Breast epithelium (tissue), 3 donors: ENCODE measurements at regions not wholly inside any gene's neighbourhood (a gene's known extent, or its start where the extent isn't known, plus 50 kb on each side); places are given as distances from the start of the nearest gene placed in this dataset.

Experiments
- CTCF ChIP-seq, 3 donors: fragments of 450-650 bp; IDR thresholded peaks; one replicate each; pipeline ENCODE4 v1.5.1; 2016 to 2017; ENCODE audit warnings: antibody characterized with exemption in 3 of 3, mild to moderate bottlenecking in 3 of 3, moderate library complexity in 3 of 3
- POLR2A ChIP-seq: fragments of 450-650 bp; IDR thresholded peaks from one replicate; pipeline ENCODE4 v1.6.1; 2016; ENCODE audit warnings: antibody characterized with exemption, mild to moderate bottlenecking, moderate library complexity
- POLR2AphosphoS5 ChIP-seq, 3 donors: sonication (generic); formaldehyde crosslinking; IDR thresholded peaks; one replicate each; pipeline ENCODE4 v1.6.1; 2017; ENCODE audit warnings: antibody characterized with exemption in 3 of 3

GRCh38 chr2:111667001-111667400 is 217.0 kb downstream of the ANAPC1 start:
- TF ChIP-seq POLR2AphosphoS5 (IDR thresholded peaks at IDR 0.05) = no peak
- TF ChIP-seq CTCF (IDR thresholded peaks at IDR 0.05) = no peak
- TF ChIP-seq POLR2A = no peak
